Epithelial cell of esophagus (primary cell): ENCODE measurements at regions not wholly inside any gene's neighbourhood (a gene's known extent, or its start where the extent isn't known, plus 50 kb on each side); places are given as distances from the start of the nearest gene placed in this dataset.
A peak's percentile ranks its signal among the peaks of the same experiment; 100 is the strongest.

Experiments
- DNase-seq: peaks from one replicate; pipeline ENCODE4 v3.0.0; 2010; ENCODE audit warnings: low read depth
- H3K4me3 ChIP-seq: 2 replicates; pipeline ENCODE4 v1.5.1; 2011; ENCODE audit warnings: mild to moderate bottlenecking, low read length, control low read depth
- TF ChIP-seq, protein P1 (sequence below): IDR thresholded peaks from 2 replicates; pipeline ENCODE4 v1.5.1; 2011; ENCODE audit warnings: low read depth, mild to moderate bottlenecking, low read length, control low read depth, inconsistent platforms; ENCODE audit not compliant: insufficient read depth; ENCODE audit errors: missing control alignments

DNA sequence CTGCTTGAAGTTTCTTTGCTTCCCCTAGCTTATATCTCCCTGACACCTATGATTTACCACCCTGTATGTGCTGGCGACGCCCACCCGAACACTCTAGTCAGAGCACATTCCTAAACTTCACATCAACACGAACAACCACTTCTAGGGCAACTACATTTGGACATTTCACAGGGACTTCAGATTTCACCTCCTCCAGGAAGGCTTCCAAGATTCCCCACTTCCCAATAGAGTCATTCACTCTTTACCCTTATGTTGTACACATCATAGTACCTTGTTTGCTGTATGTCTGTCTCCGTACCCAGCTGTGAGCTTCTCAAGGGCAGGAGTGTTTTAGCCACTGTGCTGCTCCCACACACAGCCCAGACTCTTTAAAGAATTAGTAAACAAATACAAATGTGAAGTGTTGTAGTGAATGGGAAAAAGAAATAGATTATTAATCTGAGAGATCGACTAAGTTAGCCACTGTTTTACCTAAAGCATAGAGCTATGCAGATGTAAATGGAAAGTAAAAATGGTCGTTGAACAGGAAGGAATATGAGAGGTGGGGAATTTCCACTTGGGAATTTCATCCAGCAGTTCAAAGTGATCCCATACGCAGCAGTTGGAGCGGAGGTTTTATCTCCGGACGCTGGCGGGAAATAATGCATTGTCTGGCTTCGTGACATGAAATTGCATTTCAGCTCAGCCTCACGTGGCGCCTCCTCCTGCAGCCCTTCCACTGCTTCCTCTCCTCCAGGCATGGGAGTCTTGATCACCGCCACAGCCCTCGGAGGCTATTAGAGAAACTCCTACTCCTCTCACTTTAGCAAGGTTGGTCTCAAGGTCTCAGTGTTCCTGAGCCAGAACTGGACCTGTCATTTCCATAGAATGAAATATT lies 233.4 kb upstream of the COPS8 start:
- peak; percentile 22 for DNase-seq
- TF ChIP-seq, protein P1, sequence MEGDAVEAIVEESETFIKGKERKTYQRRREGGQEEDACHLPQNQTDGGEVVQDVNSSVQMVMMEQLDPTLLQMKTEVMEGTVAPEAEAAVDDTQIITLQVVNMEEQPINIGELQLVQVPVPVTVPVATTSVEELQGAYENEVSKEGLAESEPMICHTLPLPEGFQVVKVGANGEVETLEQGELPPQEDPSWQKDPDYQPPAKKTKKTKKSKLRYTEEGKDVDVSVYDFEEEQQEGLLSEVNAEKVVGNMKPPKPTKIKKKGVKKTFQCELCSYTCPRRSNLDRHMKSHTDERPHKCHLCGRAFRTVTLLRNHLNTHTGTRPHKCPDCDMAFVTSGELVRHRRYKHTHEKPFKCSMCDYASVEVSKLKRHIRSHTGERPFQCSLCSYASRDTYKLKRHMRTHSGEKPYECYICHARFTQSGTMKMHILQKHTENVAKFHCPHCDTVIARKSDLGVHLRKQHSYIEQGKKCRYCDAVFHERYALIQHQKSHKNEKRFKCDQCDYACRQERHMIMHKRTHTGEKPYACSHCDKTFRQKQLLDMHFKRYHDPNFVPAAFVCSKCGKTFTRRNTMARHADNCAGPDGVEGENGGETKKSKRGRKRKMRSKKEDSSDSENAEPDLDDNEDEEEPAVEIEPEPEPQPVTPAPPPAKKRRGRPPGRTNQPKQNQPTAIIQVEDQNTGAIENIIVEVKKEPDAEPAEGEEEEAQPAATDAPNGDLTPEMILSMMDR: no peak
- no peak overlapping the region for H3K4me3 ChIP-seq

DNA sequence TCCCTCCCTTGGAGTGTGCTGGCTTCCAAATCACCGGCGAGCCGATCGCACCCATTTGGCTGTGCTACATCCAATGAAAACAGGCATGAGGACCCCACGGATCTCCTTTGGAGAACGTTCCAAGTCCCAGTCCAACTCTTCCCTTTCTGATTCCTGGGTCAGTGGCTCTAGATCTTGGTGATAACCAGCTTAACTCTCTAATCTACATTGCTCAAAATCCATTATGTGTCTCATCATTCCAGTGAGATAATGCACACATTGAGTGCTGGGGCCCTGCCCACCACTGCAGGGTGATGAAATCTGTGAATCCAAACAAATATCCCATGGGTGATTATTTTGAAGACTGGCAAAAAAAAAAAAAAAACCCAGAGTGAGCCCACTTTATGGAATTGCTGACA lies 232.7 kb upstream of the COPS8 start:
- TF ChIP-seq, protein P1: no peak
- H3K4me3 ChIP-seq: no peak overlapping the region
- DNase-seq: no peak

DNA sequence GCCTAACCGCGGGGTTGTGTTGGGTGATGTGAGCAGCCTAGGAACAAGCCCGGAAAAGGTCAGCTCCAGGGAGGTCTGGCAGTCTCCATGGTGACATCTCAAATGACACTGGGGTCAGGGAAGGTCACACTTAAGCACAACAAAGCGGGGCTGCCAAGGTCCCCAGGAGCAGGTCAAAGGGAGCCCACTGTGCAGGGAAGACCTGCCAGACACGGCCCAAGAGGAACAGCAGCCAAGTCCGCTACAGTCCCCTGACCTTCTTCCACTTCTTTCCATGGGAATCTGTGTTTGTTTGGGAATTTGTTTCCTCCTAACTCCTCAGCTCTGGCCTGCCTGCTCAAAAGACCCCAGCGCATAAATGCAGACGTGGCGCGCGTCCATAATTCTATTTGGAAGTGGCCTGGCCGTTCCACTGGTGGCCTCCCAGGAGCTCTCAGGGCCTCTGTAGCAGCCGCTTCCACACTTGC lies 232.1 kb upstream of the COPS8 start:
- DNase-seq: no peak
- no peak overlapping the region for H3K4me3 ChIP-seq
- TF ChIP-seq, protein P1: no peak

DNA sequence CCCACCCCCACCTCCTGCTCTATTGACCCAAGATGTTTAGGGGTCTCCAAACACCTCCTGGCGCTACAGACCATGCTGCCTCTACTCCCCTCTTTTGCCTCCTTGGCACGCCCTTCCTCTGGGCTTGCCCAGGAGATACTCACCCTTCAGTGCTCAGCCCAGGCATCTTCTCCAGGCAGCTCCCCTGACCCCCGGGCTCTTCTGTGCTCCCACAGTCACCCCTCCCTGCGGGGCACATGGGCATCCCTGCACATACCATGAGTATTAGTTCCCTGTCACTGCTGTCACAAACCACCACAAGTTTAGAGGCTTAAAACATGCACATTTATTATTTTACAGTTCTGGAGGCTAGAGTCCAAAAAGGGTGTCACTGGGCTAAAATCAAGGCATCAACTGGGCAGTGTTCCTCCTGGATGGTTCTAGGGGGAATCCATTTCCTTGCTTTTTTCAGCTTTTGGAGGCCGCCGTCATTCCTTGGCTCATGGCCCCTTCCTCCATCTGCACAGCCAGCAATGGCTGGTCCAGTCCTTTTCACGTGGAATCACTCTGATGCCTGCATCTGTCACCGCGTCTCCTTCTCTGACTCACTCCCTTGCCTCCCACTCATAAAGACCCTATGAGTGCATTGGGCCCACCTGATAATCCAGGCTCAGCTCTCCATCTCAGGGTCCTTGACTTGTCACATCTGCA lies 230.4 kb upstream of the COPS8 start:
- no peak overlapping the region for H3K4me3 ChIP-seq
- TF ChIP-seq, protein P1: no peak
- no peak for DNase-seq

DNA sequence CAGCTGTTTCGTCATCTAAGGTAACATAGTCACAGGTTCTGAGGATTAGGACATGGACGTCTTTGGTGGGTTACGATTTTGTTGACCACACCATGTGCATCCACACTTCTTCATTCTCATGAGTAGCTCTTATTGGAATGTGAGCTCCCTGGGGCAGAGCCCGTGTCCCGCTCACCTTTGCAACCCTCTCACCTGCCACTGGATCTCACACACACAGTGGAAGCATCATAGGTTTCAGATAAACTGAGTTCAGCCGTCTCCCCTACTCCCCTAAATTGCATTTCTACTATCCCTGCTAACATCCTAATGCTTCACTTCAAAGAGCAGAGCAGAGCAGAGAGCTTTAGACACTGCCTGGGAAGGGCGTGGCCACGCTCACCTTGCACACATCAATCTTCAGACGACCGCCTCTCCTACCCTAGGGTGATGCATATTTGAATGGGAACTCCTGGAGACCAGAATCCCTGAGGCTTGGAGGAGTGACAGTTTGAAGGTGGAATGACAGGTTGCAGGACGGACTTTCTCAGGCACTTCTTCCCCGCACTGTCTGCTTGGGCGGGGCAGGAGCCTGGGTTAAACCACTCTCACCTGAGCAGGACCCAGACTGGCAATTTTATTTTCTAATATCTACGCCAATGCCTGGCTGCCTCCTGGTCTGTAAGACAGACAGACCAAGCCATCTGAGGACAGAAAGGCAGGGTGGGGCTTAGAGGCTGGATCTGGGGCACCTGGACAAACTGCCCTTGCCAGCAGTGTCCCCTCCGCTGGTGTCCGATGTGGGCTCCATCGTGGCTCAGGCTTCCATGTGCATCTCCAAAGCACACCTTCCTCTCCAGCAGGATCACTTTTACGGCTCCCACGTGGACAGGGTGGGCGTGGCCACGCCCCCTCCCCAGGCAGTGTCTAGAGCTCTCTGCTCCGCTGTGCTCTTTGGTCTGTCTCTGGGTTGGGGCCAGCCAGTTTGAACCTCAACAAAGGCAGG lies 229.5 kb upstream of the COPS8 start:
- TF ChIP-seq, protein P1: no peak

DNA sequence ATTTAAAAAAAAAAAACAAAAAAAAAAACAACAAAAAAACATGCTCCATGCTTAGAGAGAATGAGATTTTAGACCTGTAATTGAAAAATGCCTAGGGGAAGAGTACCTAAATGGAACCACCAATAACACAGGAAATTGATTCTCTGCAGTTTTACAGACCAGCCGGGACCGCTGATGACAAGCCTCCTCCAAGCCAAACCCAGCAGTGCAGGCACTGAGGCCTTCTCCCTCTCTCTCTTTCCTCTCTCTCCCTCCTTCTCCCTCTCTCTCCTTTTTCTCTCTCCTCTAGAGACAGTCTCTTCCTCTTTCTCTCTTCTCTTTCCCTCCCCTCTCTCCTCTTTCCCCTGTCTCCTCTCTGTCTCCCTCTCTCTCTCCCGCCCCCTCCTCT lies 228.8 kb upstream of the COPS8 start:
- TF ChIP-seq, protein P1: no peak

More for the DNA sequence above, 229.5 kb upstream of the COPS8 start:
- DNase-seq: no peak
- no peak overlapping the region for H3K4me3 ChIP-seq

More for the DNA sequence above, 228.8 kb upstream of the COPS8 start:
- H3K4me3 ChIP-seq: no peak overlapping the region
- DNase-seq: no peak
